ENCODE measurements at regions not wholly inside any gene's neighbourhood (a gene's known extent, or its start where the extent isn't known, plus 50 kb on each side); places are given as distances from the start of the nearest gene placed in this dataset.

- TF ChIP-seq EGR1 (IDR thresholded peaks at IDR 0.05; ENCODE audit: low read depth in 2 of 2) (no peak), FOXA2 (IDR thresholded peaks at IDR 0.05) (no peak), CTCF (IDR thresholded peaks at IDR 0.05; ENCODE audit: low read depth, low read length, missing input control) (no peak)
Measured at GRCh38 chr10:4344492-4344994, 481.5 kb upstream of the AKR1E2 start (continued).

GRCh38 chr10:4343873-4344272, 482.1 kb upstream of the AKR1E2 start:
- no peaks in the 10 kb centered on the region for H3K27me3 ChIP-seq (ENCODE audit: control insufficient read depth in 4 of 4, insufficient read depth in 4 of 4, low read length in 3 of 4)
- no peak overlapping the region for H3K27ac ChIP-seq (ENCODE audit: low read depth in 1 of 2, low read length in 2 of 2)
- H3K4me3 ChIP-seq (ENCODE audit: low read depth in 1 of 3, low read length in 3 of 3), result no peak overlapping the region
- no peaks in the 10 kb centered on the region for H3K9me3 ChIP-seq (ENCODE audit: control insufficient read depth in 4 of 4, low read length in 3 of 4)
- H3K4me1 ChIP-seq (ENCODE audit: control insufficient read depth in 4 of 4, insufficient read depth in 4 of 4, low read length in 3 of 4), result no peaks in the 10 kb centered on the region
- 88% methylated on average over 4 of the region's 4 CpGs for WGBS
- DNase-seq (ENCODE audit: low spot score), result no peak
- no peak overlapping the region for H3K9ac ChIP-seq (ENCODE audit: low read depth in 1 of 2, low read length in 2 of 2)
- H3K36me3 ChIP-seq (ENCODE audit: control insufficient read depth in 4 of 4, insufficient read depth in 3 of 4, low read depth in 1 of 4, low read length in 3 of 4), result no peaks in the 10 kb centered on the region
- no peak for TF ChIP-seq HNF4G (IDR thresholded peaks at IDR 0.05)
- no peak for TF ChIP-seq RAD21 (IDR thresholded peaks at IDR 0.05)
- TF ChIP-seq MAX (IDR thresholded peaks at IDR 0.05), result no peak
- no peak for TF ChIP-seq HNF4A (conservative IDR thresholded peaks at IDR 0.05)
- no peak for TF ChIP-seq CTCF (IDR thresholded peaks at IDR 0.05; ENCODE audit: low read depth, low read length, missing input control)
- no peak for TF ChIP-seq REST (IDR thresholded peaks at IDR 0.05)
- no peak for TF ChIP-seq ATF3 (IDR thresholded peaks at IDR 0.05)
- no peak for TF ChIP-seq JUND (IDR thresholded peaks at IDR 0.05)
- no peak for TF ChIP-seq FOXA2 (IDR thresholded peaks at IDR 0.05)

GRCh38 chr10:4343091-4343490, 482.9 kb upstream of the AKR1E2 start:
- Histone ChIP-seq H3K4me3 (ENCODE audit: low read depth in 1 of 3, low read length in 3 of 3) (no peak overlapping the region), H3K27me3 (ENCODE audit: control insufficient read depth in 4 of 4, insufficient read depth in 4 of 4, low read length in 3 of 4) (no peaks in the 10 kb centered on the region), H3K36me3 (ENCODE audit: control insufficient read depth in 4 of 4, insufficient read depth in 3 of 4, low read depth in 1 of 4, low read length in 3 of 4) (no peaks in the 10 kb centered on the region), H3K4me1 (ENCODE audit: control insufficient read depth in 4 of 4, insufficient read depth in 4 of 4, low read length in 3 of 4) (no peaks in the 10 kb centered on the region), H3K9me3 (ENCODE audit: control insufficient read depth in 4 of 4, low read length in 3 of 4) (no peaks in the 10 kb centered on the region), H3K27ac (ENCODE audit: low read depth in 1 of 2, low read length in 2 of 2) (no peak overlapping the region), H3K9ac (ENCODE audit: low read depth in 1 of 2, low read length in 2 of 2) (no peak overlapping the region)
- no peak for DNase-seq (ENCODE audit: low spot score)
- TF ChIP-seq HNF4G (IDR thresholded peaks at IDR 0.05) (no peak), EGR1 (IDR thresholded peaks at IDR 0.05; ENCODE audit: low read depth in 2 of 2) (no peak)
- 82% methylated on average over 6 of the region's 6 CpGs for WGBS

Measured in liver (tissue), 8 donors.